ENCODE measurements at regions not wholly inside any gene's neighbourhood (a gene's known extent, or its start where the extent isn't known, plus 50 kb on each side); places are given as distances from the start of the nearest gene placed in this dataset.
"Not testable (repeated sequence)": the region's sequence is repeated elsewhere in the genome, so short reads cannot be mapped to it uniquely, and the experiment has no call there.

DNA sequence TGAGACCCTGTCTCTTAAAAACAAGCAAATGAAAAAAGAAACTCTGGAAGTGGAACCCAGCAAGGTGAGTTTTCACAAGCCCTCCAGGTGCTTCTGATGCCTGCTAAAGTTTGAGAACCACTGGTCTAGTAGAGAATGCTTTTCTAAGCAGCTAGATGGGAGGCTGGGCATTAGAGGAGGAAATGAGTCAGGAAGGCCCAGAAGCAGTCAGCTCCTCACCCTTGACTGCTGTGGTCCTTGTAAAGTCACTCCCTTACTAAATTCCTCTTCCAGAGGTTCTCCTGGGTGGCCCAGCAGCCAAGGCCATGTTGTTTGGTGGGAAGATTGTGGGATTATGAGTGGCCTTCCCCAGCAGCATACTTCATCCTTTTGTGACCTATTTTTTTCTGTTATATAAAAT lies 52.0 kb upstream of the FYN start:
- peak; percentile 30 for DNase-seq

DNA sequence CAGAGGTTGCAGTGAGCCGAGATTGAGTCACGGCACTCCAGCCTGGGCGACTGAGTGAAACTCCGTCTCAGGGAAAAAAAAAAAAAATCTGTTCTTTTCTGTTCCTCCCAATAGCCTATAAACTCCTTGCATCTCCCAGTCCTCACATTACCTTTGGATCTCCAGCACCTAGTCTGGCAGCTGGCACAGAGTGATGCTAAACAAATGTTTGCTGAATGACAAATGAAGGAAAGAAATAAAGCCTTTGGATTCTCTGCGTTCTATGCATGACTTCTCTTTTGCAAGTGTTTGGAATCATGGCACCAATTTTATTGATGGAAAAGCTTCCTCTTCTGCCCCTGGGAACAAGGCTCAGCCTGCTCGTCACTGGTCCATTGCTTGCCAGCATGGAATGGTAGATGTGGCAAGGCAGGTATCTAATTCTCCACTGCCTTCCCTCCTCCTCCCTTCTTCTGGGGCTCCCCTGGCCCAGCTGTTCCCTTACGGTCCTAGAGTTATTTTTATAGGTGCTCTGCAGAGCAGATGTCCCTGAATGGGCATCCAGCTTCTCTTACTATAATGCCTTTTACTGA lies 53.6 kb upstream of the FYN start:
- DNase-seq, result no peak

DNA sequence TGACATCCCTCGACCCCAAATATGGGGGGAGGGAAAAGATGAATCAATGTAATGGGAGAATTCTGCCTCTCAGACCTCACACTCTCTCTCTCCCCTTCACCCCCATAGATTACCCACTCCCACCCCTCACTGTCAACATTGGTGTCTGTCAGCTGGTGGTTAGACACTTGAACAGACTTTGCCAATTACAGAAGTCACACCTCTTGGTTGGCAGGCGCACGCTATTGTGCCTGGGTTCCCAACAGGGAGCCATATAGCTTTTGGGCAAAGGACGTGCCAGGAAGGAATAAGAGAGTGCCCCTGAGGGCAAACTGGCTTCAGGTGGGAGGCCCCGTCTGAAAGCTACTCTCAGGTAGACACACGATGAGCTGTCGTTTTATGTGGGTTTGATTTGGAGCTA lies 54.1 kb upstream of the FYN start:
- no peak for DNase-seq

DNA sequence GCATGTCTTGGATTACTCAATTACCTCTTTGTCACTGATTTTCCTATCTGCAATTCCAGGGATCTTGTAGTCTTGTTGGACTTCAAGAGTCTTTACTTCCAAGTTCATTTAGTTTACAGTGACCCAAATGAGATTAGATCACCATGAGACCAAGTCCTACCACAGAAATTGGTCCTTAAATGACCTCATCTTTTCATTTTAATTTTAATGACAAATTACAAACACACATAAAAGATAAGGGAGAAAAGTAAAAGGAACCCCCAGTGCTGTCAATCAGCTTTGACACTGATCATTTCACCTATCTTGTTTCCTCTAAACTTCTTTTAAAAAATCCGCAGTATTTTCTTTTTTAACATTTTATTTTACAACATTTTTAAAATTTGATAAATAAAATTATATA lies 54.9 kb upstream of the FYN start:
- DNase-seq, result no peak

DNA sequence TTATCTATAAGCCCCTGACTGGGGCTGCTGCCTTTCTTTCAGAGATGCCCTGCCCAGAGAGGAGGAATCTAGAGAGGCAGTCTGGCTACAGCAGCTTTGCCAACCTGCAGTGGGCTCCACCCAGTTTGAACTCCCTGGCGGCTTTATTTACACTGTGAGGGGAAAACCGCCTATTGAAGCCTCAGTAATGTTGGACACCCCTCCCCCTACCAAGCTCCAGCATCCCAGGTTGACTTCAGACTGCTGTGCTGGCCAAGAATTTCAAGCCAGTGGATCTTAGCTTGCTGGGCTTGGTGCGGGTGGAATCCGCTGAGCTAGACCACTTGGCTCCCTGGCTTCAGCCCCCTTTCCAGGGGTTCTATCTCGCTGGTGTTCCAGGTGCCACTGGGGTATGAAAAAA lies 61.4 kb upstream of the FYN start:
- not testable (repeated sequence) for DNase-seq

DNA sequence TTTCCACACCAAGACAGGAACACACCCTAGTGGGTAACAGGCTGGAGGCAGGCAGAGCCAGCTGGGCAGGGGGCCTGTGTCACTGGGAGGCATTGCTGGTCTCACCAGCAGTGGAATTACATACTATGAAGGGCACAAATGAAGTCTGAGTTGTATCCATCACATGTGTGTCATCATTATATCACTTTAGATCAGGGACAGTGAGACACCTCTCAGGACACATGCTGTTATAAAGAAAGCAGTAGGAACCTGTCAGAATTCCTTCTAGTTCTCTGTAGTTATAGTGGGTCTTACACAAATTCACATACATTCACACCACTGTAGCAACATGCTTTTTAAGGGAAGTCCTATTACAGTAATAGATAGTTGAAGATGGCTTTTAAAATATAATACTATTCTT lies 63.5 kb upstream of the FYN start:
- DNase-seq, result no peak

DNA sequence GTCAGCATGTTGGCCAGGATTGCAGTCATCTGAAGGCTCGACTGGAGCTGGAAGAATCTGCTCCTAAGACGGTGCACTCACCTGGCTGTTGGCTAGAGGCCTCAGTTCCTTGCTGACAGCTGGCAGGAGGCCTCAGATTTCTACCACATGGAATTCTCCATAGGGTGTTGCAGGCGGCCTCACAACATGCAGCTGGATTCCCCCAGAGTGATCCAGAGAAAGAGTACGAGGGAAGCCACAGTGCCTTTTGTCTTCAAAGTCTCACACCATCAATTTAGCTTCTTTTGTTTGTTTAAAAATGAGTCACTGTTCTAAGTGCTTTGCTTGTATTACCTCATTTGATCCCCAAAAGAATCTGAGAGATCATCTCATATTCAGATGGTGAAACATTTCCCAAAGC lies 65.5 kb upstream of the FYN start:
- no peak for DNase-seq

DNA sequence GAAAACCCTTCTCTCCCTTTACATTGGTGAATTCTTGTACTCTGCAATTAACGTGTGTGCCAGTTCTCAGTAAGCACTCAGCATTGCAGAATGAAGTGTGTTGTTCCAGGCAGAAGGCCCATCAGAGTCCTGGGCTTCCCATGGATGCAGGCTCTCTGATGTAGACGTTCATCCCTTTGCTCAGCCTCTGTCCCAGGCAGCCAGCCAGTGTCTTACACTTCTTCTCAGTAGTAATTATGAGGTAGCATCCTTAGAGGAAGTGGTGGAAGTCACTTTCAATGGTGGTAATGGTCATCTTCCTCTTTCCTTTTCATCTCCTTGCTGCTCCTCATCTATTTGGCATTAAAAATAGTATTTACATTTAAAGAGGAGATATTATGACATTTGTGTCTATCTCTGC lies 66.7 kb upstream of the FYN start:
- DNase-seq, result no peak

DNA sequence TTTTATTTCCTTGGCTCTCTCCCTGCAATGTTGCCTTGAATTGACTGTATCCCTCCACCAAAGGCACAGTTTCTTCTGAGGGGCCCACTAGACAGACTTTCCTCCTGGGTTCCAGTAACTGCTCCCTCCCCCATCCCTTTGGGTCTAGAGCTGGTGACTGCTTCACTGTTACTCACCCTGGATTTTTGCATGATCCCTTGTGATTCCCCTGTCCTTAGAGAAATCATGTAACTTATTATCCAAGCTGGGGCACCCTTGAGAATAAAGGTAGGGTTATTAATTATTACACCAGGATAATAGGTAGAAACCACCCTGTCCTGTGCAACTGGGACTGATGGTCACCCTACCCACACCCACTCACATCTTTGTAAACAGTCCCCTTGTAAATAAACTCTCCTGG lies 67.5 kb upstream of the FYN start:
- DNase-seq, result no peak

DNA sequence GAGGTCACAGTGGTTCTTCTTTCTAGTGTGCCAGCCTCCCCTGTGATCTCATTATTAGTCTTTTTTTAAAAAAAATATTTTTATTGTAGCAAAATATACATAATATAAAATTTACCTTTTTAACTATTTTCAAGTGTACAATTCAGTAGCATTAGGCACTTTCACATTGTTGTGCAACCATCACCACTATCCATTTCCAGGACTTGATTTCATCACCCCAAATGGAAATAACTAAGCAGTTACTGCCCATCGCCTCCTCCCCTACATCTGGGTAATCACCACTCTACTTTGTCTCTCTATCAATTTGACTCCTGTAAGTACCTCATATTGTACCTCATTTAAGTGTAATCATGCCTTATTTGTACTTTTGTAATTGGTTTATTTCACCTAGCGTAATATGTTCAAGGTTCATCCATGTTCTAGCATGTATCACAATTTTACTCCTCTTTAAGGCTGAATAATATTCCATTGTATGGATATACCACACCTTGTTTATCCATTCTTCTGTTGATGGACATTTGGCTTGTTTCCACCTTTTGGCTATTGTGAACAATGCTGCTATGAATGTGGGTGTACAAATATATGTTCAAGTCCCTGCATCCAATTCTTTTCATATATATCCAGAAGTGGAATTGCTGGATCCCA lies 68.6 kb upstream of the FYN start:
- DNase-seq, result no peak

DNA sequence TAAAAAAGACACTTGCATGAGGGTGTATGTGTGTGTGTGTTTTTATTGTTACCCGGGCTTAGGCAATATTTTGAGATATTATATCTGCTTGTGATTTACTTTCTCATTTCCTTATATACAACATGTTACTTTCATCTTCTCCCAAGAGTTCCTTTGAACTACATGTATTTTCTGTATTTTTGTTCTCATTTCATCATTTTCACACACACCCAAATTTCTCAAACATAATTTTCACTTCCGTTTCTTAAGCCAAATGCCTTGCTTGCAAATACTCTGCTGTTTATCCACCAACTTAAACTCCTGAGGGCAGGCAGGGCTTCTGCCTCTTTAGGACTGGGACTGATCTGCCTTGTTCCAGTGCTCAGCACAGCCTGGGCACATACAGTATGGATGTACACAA lies 69.3 kb upstream of the FYN start:
- DNase-seq, result no peak

DNA sequence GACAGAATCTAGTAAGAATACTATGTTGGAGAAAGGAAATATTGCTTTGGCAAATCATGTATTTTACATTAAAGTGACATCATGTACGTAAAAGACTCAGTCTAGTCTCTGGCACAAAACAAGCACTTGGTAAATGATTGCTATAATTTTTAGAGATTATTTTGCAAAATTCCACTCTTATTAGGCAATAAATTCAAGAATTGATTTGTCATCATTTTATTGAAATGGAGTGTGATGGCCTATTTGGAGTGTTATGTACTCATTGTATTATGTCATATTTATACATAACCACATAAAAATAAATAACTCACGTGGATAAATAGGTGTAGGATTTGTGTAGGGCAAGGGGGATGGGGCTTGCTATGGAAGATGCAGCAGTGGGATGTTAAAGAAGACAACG lies 70.0 kb upstream of the FYN start:
- DNase-seq, result no peak

DNA sequence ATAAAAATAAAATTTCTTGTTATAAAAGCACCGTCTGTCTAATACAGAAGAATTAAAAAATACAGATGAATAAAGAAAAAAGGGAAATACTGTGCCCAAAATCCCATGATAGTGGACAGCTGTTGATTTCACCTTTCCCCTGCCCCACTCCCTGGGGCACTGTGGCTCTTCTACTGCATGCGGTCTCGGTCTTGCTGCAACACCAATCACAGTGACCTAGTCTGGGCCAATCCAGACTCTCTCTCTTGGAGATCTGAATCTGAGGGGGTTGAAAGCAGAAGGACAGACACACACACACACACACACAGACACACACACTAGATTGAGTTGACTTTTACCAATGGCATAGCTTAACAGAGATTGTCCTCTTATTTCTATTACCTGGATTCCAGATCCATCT lies 70.5 kb upstream of the FYN start:
- DNase-seq, result no peak

DNA sequence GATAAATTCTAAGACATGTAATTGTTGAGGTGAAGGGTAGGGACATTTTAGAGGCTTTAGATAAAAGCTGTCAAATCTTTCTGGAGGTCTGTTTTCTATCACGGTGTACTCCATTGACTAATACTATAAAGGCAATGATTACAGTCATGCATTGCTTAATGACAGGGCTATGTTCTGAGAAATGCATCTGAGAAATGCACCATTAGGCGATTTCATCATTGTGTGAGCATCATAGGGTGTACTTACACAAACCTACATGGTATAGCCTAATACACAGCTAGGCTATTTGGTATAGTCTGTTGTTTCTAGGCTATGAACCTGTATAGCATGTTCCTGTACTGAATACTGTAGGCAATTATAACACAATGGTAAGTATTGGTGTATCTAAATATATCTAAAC lies 71.3 kb upstream of the FYN start:
- no peak for DNase-seq

DNA sequence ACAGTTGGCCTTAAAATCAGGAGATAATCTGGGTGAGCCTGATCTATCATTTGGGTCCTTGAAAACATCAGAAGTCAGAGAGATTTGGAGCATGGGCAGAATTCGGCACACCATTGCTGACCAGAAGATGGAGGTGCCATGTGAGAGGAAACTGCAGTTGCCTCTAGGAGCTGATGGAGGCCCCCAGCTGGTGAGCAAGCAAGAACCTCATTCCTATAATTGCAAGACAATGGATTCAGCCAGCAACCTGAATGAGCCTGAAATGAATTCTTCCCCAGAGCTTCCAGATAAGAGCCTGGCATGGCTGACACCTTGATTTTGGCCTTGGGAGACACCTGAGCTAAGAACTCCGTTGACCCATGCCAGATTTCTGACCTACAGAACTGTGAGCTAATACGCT lies 76.3 kb upstream of the FYN start:
- DNase-seq, result no peak

DNA sequence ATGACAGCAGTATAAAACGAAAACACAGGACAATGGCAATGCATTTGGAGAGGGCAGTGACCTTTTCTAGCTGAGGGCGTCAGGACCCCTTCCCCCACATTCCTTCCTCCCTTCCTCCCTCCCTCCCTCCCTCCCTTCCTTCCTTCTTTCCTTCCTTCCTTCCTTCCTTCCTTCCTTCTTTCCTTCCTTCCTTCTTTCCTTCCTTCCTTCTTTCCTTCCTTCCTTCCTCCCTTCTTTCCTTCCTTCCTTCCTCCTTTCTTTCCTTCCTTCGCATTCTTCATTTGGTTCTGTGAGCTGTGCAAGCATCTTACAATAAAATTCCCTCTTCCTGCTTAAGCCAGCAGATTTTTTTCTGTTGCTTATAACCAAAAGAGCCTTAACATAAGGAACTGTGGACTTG lies 76.7 kb upstream of the FYN start:
- not testable (repeated sequence) for DNase-seq

DNA sequence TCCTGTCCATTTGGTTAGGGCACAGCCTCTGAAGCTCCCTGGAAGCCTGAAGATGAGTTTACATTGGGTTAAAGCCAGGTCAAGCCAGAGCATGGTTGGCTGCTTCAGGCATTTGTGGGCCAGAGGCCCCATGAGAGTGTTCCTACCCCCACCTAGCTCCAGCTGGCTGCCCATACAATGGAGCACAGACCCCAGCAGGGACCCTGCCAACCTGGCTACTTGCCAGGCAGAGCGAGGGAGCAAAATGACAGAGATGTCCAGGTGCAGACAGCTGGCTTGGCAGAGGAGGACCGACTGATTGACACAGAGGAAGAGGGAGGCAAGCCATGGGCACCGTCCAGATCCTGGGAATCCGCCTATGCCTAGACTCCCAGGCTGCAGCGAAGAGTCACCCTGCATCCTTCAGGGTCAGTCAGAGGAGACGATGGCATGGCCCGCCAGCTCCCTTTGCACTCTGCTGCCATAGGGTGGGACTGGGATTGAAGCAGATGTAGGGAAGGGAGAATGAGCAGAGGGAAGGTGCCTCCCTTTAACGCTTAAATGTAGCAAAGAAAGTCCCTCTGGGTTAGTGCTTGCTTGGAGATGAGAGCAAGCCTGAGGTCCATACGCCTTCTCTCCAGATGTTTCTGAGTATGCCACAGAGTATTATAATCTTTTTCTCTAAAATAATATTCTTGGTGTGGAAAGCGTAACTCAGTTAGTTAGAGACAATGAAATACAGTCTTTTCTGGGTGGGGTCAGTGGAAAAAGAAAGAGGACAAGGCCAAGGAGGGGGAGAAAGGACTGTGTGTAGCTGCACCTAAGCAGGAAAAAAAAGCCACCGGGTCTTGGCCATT lies 77.6 kb upstream of the FYN start:
- DNase-seq, result no peak

DNA sequence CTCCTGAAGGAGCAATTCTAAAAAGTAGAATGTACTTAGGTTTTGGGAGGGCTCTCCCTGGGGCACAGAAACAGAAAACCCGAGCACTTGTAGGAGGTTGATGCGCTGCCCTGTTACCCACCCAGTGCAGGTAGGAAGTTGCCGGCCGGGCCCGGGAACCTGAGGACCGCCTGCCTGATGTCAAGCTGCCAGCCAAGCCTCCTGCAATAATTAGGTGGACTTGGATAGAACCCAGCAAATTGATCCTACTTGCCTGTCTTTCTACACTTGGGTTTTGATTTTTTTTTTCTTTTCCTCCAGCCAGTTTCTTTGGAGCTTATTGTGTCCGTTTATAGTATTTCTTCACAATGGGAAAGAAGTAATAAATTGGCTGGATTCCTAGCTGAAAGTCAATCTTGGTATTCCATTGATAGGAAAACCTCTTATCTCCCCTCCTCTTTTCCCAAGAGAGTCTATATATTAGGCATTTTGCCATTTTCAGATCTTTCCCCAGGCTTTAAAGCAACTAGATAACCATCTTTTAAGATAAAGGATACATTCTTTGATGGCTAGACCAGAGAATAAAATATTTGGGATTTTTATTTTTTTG lies 78.3 kb upstream of the FYN start:
- DNase-seq, result no peak

DNA sequence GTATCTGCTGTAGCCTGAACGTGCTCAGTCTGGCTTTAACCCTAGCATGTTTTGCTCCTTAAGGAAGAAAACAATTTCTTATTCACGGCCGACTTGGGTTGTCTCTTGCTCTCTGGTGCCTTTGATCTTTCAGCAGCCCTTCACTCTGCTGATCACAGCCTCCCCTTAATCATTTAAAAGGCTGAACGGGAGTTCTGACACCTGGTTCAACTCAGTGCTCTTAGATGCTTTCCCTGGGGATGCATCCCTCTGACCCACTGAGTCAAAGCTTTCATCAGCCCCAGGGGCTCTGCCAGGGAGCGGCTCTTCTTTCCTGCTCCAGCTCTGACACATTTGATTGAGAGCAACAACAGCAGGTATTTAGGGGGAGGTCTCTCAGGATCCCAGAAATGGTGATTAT lies 79.0 kb upstream of the FYN start:
- DNase-seq, result no peak

DNA sequence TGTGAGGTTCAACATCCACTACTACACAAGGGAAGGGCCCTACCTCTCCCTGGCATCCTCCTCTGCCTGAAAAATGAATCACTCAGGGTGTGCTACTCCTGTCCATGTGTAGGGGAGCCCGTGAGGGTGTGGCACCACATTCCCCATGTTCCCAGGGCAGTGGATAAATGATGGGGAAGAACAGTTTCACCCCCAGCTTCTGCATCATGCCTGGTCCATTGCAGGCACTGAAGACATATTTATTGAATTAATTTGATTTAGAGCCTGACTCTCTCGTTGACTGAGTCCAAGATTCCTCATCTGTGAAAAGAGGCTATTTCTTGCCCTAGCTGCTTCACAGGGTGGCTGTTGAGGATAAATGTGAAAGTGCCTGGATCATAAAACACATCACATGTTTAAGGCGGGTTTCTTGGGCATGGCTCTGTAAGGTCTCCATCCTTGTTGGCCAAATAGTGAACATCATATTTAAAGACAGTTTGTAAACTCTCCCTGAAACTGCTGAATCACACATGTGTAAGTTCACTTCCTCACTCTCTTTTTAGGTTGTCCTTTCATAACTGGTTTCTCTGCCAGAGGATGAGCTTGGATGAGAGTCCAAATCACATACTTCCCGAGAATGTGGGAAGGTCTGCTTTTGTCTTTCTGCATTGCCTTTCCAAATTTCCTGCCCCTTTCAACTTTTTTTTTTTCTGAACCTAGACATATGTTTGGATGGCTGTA lies 79.7 kb upstream of the FYN start:
- DNase-seq, result no peak

DNA sequence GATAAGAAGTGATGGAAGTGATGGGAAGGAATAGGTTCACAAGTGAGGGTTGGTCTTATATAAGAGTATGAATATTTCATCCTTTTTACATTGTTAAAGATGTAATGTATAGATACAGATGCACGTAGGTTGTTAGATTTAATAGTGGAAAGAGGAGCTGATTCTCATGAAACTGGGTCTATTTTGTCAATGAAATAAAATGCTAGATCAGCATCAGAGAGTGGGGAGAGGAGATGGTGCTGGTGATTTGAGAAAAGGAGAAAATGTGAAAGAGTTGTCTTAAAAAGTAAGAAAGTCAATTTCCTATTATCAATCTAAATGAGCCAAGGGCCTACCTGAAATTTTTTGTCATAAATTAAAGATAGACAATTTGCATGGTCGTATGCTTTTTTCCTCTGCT lies 82.8 kb upstream of the FYN start:
- no peak for DNase-seq

DNA sequence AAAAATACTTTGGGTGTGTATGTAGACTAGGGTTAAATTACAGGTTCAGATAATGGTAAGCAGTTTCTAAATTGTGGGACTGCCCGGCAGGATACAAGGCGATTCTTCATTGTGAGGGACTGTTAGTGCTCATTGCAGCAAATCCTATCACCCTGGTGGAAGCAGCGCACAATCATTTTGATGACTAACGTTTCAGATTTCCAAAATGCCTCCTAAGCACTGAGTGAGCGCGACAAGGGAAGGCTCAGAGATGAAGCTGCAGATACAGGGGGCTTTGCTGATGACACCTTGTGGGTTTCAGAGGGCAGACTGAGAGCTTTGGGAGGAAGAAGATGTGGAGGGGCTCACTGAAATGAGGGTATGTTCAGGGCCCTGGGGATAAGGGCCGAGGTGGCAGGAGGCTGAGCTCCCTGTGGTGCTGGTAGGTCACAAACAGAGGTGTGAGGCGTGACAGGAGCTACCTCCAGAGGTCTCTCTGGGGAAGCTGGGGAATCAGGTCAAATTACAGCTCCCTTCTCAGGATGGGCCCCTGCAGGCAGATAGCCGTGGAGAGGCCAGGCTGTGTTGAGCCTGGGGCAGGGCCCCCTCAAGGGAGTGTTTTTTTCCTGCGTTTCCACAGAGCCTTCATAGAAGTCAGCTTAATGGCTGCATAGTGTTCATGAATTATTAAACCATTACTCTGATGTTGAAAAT lies 84.5 kb upstream of the FYN start:
- no peak for DNase-seq

DNA sequence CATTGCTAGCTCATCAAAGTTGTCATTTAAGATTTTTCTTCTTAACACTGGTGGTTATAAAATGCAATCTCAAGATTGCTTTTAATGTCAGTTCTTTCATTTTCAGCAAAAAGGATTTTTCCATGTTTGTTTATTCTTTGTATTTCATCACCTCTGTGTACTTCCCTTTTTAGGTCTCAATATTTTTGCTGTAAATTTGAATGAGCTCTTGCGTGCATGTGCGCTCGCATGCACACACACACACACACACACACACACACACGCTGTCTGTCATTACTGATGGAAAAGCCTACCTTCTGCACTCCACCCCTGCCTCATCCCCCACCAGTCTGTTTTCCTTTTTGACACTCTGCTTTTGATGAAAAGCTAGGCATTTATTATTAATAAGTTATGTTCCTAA lies 85.3 kb upstream of the FYN start:
- no peak for DNase-seq

Data from CD4-positive, alpha-beta T cell treated with Interleukin-17A for 4 hours (primary cell).